Gastroesophageal sphincter (tissue), 4 donors: ENCODE measurements at regions not wholly inside any gene's neighbourhood (a gene's known extent, or its start where the extent isn't known, plus 50 kb on each side); places are given as distances from the start of the nearest gene placed in this dataset.
"Not testable (repeated sequence)": the region's sequence is repeated elsewhere in the genome, so short reads cannot be mapped to it uniquely, and the experiment has no call there.

ENCODE experiments used
- ATAC-seq: fragments of 150-250 bp; one replicate; pipeline ENCODE4 v1.9.1; 2016; ENCODE audit warnings: mild to moderate bottlenecking, moderate library complexity
- H3K27ac ChIP-seq, 4 donors: fragments of 200-600 bp; sonication (generic) in 3 of 4; 1 replicate in 3 of 4; 2 replicates in 1 of 4; pipeline ENCODE4 v1.5.1; 2016 to 2019
- H3K27me3 ChIP-seq: fragments of 200-600 bp; sonication (generic); one replicate; pipeline ENCODE4 v1.5.1; 2019
- H3K36me3 ChIP-seq, 2 donors: fragments of 200-600 bp; sonication (generic); one replicate each; pipeline ENCODE4 v1.5.1; 2019; ENCODE audit warnings: control low read depth in 1 of 2
- H3K4me1 ChIP-seq, 3 donors: fragments of 200-600 bp; sonication (generic); 1 replicate in 2 of 3; 2 replicates in 1 of 3; pipeline ENCODE4 v1.5.1; 2016 to 2019; ENCODE audit warnings: control low read depth in 2 of 3
- H3K4me3 ChIP-seq, 2 donors: fragments of 200-600 bp; sonication (generic); one replicate each; pipeline ENCODE4 v1.5.1; 2019; ENCODE audit warnings: mild to moderate bottlenecking in 1 of 2, moderate library complexity in 1 of 2
- H3K9me3 ChIP-seq, 3 donors: fragments of 200-600 bp; sonication (generic); one replicate each; pipeline ENCODE4 v1.5.1; 2017 to 2019; ENCODE audit warnings: control low read depth in 2 of 3
- WGBS, 2 donors: methylation state at CpG; one replicate each; pipeline ENCODE4 v1.1.5; 2018; ENCODE audit warnings: low coverage in 1 of 2; 5-methylcytosine and 5-hydroxymethylcytosine counted together
- TF ChIP-seq, protein P1 (sequence below), 4 experiments: fragments of 200-600 bp in 2 of 4; fragments of 450-650 bp in 2 of 4; sonication (generic) in 1 of 4; IDR thresholded peaks; one replicate each; pipeline ENCODE4 v1.5.1; 2017 to 2019; ENCODE audit warnings: antibody characterized with exemption in 4 of 4, mild to moderate bottlenecking in 2 of 4, moderate library complexity in 2 of 4

DNA sequence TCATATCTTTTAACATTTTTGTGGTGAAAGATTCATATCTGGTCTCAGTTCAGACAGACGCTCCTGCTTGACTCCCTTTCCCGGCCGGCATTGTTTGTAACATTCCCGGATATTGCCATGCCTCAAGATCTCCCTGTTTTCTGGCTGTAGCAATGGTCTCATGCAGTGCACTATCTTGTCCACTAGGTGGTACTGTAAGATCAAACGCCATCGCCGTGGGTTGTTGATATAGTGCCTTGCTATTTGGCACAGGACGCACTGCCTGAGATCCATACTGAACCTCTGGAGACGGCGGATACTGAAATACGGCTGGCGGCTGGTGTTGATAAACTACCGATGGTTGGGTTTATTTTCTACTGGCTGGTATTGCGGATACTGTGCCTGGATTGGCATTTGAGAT lies 218.6 kb downstream of the ADRA2C start:
- WGBS, 2 donors, result 0 to 3% methylated on average over 4 to 5 of the region's 14 CpGs

DNA sequence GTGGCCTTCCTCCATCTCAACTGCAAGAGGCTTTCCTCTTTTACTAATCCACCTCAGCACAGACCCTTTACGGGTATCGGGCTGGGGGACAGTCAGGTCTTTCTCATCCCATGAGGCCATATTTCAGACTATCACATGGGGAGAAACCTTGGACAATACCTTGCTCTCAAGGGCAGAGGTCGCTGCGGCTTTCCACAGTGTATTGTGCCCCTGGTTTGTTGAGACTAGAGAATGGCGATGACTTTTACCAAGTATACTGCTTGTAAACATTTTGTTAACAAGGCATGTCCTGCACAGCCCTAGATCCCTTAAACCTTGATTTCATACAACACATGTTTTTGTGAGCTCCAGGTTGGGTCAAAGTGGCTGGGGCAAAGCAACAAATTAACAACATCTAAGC lies 220.2 kb downstream of the ADRA2C start:
- not testable (repeated sequence) for H3K27ac ChIP-seq, ATAC-seq, H3K36me3 ChIP-seq, H3K4me1 ChIP-seq, H3K4me3 ChIP-seq, H3K9me3 ChIP-seq
- H3K27me3 ChIP-seq, result peaks cover 11% of the 10 kb centered on the region
- 56% methylated on average over 2 of the region's 5 CpGs; no CpG with 5 or more reads in 1 of the 2 donors for WGBS, 2 donors

More for the DNA sequence above, 218.6 kb downstream of the ADRA2C start:
- not testable (repeated sequence) for H3K27me3 ChIP-seq, H3K4me1 ChIP-seq, H3K9me3 ChIP-seq, ATAC-seq, H3K36me3 ChIP-seq, H3K4me3 ChIP-seq, H3K27ac ChIP-seq
- TF ChIP-seq, protein P1, sequence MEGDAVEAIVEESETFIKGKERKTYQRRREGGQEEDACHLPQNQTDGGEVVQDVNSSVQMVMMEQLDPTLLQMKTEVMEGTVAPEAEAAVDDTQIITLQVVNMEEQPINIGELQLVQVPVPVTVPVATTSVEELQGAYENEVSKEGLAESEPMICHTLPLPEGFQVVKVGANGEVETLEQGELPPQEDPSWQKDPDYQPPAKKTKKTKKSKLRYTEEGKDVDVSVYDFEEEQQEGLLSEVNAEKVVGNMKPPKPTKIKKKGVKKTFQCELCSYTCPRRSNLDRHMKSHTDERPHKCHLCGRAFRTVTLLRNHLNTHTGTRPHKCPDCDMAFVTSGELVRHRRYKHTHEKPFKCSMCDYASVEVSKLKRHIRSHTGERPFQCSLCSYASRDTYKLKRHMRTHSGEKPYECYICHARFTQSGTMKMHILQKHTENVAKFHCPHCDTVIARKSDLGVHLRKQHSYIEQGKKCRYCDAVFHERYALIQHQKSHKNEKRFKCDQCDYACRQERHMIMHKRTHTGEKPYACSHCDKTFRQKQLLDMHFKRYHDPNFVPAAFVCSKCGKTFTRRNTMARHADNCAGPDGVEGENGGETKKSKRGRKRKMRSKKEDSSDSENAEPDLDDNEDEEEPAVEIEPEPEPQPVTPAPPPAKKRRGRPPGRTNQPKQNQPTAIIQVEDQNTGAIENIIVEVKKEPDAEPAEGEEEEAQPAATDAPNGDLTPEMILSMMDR (IDR thresholded peaks at IDR 0.05), result peak; percentile 28 to 57 (median 51)

- 82 to 100% methylated on average over 1 of the region's 1 CpG for WGBS, 2 donors
- not testable (repeated sequence) for ATAC-seq
These were observed 229.3 kb downstream of the OTOP1 start for GRCh38 chr4:3997386-3997785.

DNA sequence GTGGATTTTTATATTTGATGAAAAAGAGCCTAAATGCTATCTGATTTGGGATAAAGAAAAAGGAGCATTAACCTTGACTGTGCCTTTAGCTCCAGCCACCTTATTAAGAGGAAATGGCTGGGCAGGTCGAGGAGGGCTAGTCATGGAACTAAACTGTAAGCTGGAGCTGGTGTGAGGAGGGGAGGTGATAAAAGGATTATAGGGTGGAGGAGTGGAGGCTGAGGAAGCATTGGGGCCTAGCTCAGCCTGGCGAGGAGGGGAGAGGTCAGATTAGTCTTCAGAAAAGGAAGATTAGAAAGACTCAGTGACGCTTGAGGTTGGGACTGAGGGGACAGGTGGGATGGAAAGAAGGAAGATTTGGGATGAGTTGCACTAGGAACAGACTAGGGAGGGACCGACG lies 222.7 kb downstream of the OTOP1 start:
- ATAC-seq, H3K9me3 ChIP-seq, H3K4me1 ChIP-seq, H3K27me3 ChIP-seq, H3K4me3 ChIP-seq, H3K36me3 ChIP-seq, H3K27ac ChIP-seq: not testable (repeated sequence)
- 45 to 75% methylated on average over 5 of the region's 5 CpGs for WGBS, 2 donors

More at GRCh38 chr4:3997386-3997785, 229.3 kb downstream of the OTOP1 start:
- not testable (repeated sequence) for H3K36me3 ChIP-seq, H3K9me3 ChIP-seq, H3K4me1 ChIP-seq, H3K4me3 ChIP-seq, H3K27ac ChIP-seq
- peaks cover 19% of the 10 kb centered on the region for H3K27me3 ChIP-seq

DNA sequence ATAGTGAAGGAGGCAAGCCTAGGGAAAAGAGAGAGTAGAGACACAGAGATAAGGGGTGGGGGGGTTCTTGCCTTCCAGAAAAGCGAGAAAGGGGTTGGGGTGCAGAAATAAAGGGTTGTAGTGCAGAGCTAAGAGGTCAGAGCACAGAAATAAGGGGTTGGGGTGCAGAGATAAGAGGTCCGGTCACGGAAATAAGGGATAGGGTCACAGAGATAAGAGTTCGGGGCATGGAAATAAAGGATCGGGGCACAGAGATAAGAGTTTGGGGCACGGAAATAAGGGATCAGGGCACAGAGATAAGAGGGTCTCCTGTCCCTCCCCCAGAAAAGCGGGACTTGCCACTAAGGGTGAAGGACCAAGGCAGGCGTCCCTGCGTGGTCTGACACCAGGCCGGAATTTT lies 222.0 kb downstream of the OTOP1 start:
- H3K9me3 ChIP-seq, H3K4me1 ChIP-seq, H3K27ac ChIP-seq, H3K27me3 ChIP-seq, ATAC-seq, H3K36me3 ChIP-seq, H3K4me3 ChIP-seq: not testable (repeated sequence)
- WGBS, 2 donors, result 51 to 52% methylated on average over 7 to 8 of the region's 10 CpGs

DNA sequence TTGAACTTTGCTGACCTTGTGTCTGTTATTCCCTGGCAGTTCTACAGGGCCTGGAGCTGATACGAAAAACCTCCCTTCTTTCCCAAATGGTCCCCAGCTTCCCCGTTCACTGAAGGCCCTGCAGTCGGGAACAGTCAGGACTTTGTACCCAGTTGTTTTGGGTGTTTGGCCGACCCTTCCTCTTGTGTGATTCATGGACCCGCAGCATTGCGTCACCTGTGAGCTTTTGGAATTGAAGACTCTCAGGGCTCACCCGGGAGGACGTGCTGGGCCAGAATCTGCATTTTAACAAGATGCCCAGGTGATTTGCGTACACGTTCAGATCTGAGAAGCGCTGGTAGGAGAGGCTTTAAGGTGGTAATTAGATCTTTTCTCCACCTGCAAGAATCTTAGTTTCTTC lies 220.4 kb downstream of the OTOP1 start:
- H3K27ac ChIP-seq, ATAC-seq, H3K9me3 ChIP-seq, H3K36me3 ChIP-seq, H3K4me1 ChIP-seq, H3K4me3 ChIP-seq, H3K27me3 ChIP-seq: not testable (repeated sequence)
- WGBS, 2 donors, result 55% methylated on average over 5 of the region's 11 CpGs; no CpG with 5 or more reads in 1 of the 2 donors

DNA sequence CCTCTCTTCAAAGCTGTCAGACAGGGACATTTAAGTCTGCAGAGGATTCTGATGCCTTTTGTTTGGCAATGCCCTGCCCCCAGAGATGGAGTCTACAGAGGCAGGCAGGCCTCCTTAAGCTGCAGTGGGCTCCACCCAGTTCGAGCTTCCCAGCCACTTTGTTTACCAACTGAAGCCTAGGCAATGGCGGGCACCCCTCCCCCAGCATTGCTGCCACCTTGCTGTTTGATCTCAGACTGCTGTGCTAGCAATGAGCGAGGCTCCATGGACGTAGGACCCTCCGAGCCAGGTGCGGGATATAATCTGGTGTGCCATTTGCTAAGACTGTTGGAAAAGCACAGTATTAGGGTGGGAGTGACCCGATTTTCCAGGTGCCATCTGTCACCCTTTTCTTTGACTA lies 207.7 kb downstream of the OTOP1 start:
- not testable (repeated sequence) for H3K4me3 ChIP-seq, ATAC-seq, H3K36me3 ChIP-seq, H3K27me3 ChIP-seq, H3K9me3 ChIP-seq, H3K4me1 ChIP-seq, H3K27ac ChIP-seq
- 20% methylated on average over 3 of the region's 7 CpGs; no CpG with 5 or more reads in 1 of the 2 donors for WGBS, 2 donors

DNA sequence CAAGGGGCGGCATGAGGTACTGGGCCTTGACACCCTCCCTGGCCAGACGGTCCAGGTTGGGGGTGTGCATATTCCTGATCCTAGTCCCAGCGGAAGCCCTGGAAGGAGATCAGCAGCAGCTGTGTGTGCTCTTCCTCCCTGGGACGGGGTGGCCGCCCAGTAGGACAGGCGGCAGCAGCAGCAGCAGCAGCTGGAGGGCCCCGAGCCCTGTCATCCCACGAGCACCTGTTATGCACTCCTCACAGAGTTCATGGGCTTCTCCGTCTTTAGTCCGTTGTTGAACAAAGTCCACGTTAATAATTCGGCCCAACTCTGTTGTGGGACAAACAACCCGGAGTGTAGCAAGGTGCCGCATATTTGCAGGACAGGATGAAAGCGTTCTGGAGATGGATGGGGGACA lies 205.6 kb downstream of the OTOP1 start:
- H3K27me3 ChIP-seq, result peaks cover 15% of the 10 kb centered on the region
- not testable (repeated sequence) for H3K9me3 ChIP-seq, H3K27ac ChIP-seq, H3K4me3 ChIP-seq, H3K4me1 ChIP-seq, ATAC-seq, H3K36me3 ChIP-seq
- 95% methylated on average over 3 of the region's 15 CpGs; no CpG with 5 or more reads in 1 of the 2 donors for WGBS, 2 donors

- H3K9me3 ChIP-seq, H3K4me3 ChIP-seq, H3K36me3 ChIP-seq, H3K27ac ChIP-seq, H3K4me1 ChIP-seq, ATAC-seq: not testable (repeated sequence)
- 45 to 67% methylated on average over 3 to 4 of the region's 4 CpGs for WGBS, 2 donors
- peaks cover 38% of the 10 kb centered on the region for H3K27me3 ChIP-seq
These were observed 200.0 kb downstream of the OTOP1 start for GRCh38 chr4:4026708-4027107.

GRCh38 chr4:4028752-4029151 lies 198.0 kb downstream of the OTOP1 start:
- H3K27ac ChIP-seq, H3K36me3 ChIP-seq, ATAC-seq, H3K9me3 ChIP-seq, H3K4me3 ChIP-seq, H3K4me1 ChIP-seq: not testable (repeated sequence)
- H3K27me3 ChIP-seq, result peaks cover 38% of the 10 kb centered on the region
- WGBS, 2 donors, result 63 to 74% methylated on average over 1 to 2 of the region's 3 CpGs

DNA sequence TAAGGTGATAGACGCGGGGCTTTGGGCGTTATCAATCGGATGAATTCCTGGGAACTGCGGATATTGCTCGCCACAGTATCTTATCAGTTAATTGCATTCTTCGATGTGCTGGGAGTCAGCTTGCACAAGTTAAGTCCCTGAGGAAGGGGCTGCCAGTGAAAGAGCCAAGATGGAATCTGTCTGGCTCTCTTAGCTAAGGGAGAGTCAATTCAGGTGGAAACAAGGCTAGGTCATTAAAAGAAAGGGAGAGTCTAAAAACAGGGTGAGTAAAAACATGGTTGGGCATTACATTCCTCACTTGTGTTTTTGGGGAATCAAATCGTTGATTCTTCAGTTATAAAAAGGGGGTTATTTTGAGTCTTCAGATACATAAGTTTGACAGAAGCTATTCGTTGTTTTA lies 196.2 kb downstream of the OTOP1 start:
- H3K9me3 ChIP-seq, H3K27ac ChIP-seq, H3K4me1 ChIP-seq, H3K36me3 ChIP-seq, H3K4me3 ChIP-seq, ATAC-seq: not testable (repeated sequence)
- peaks cover 34% of the 10 kb centered on the region for H3K27me3 ChIP-seq
- WGBS, 2 donors, result 25 to 65% methylated on average over 6 to 9 of the region's 9 CpGs

DNA sequence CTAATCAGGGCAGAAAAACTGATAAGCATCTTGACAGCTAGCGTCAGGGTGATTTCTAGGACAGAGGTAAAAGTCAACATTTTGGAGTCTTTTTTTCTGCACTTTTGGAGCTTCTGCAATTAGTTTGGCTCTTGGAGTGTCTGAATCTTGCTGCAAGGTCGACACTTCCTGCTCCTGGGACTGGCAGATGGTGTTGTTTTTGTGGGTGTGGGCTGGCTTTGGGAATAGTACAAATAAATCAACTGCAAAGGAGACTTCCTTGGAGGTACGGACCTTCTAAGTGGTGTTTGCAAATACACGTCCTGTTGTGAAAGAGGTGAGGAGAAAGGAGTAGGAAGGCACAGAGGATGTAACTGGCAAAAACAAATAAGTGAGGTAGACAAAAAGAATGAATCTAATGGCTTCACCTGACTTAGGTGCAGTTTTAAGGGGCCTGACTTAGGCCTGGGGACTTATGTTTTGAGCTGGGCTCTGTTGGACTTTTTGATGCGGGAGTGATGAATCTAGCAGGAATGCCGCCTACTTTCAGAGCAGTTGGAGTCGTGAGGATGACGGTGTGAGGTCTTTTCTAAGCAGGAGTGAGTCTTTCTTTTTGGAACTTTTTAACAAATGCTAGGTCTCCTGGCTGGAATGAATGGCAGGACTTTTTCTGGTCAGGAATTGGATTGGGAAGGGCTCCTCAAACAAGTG lies 195.1 kb downstream of the OTOP1 start:
- H3K27me3 ChIP-seq, result peaks cover 29% of the 10 kb centered on the region
- H3K4me1 ChIP-seq, ATAC-seq, H3K36me3 ChIP-seq, H3K4me3 ChIP-seq, H3K9me3 ChIP-seq, H3K27ac ChIP-seq: not testable (repeated sequence)
- WGBS, 2 donors, result 55 to 66% methylated on average over 7 of the region's 8 CpGs

- H3K4me1 ChIP-seq, ATAC-seq, H3K27ac ChIP-seq, H3K4me3 ChIP-seq, H3K9me3 ChIP-seq, H3K36me3 ChIP-seq: not testable (repeated sequence)
- 82 to 87% methylated on average over 6 to 9 of the region's 9 CpGs for WGBS, 2 donors
- peaks cover 27% of the 10 kb centered on the region for H3K27me3 ChIP-seq
These were observed 194.4 kb downstream of the OTOP1 start for GRCh38 chr4:4032364-4032763.
